Smooth muscle cell (in vitro differentiated cells): ENCODE measurements at regions not wholly inside any gene's neighbourhood (a gene's known extent, or its start where the extent isn't known, plus 50 kb on each side); places are given as distances from the start of the nearest gene placed in this dataset.

Experiments
- DNase-seq: peaks from one replicate; lab custom pipeline; 2025; ENCODE audit not compliant: unreplicated experiment; lab: John Stamatoyannopoulos, UW
- H2AFZ ChIP-seq: fragments of 200-600 bp; sonication (generic); 2 replicates; pipeline ENCODE4 v1.6.0; 2016; ENCODE audit warnings: antibody characterized with exemption, low read depth, mild to moderate bottlenecking
- H3F3A ChIP-seq: fragments of 200-600 bp; sonication (generic); 2 replicates; pipeline ENCODE4 v1.6.0; 2017; ENCODE audit warnings: antibody characterized with exemption, low read depth
- H3K27ac ChIP-seq: fragments of 200-600 bp; sonication (generic); 2 replicates; pipeline ENCODE4 v1.5.1; 2016; ENCODE audit warnings: low read depth, mild to moderate bottlenecking
- H3K27me3 ChIP-seq: fragments of 200-600 bp; sonication (generic); 2 replicates; pipeline ENCODE4 v1.6.1; 2016; ENCODE audit warnings: low read depth, mild to moderate bottlenecking
- H3K36me3 ChIP-seq: fragments of 200-600 bp; sonication (generic); 2 replicates; pipeline ENCODE4 v1.5.1; 2016; ENCODE audit warnings: low read depth
- H3K4me1 ChIP-seq: fragments of 200-600 bp; sonication (generic); 2 replicates; pipeline ENCODE4 v1.5.1; 2016; ENCODE audit warnings: low read depth
- H3K4me2 ChIP-seq: fragments of 200-600 bp; sonication (generic); 2 replicates; pipeline ENCODE4 v1.6.0; 2016; ENCODE audit warnings: mild to moderate bottlenecking
- H3K4me3 ChIP-seq: fragments of 200-600 bp; sonication (generic); 2 replicates; pipeline ENCODE4 v1.5.1; 2016; ENCODE audit warnings: mild to moderate bottlenecking
- H3K79me2 ChIP-seq: fragments of 200-600 bp; sonication (generic); 2 replicates; pipeline ENCODE4 v1.6.0; 2016; ENCODE audit warnings: low read depth, mild to moderate bottlenecking
- H3K9ac ChIP-seq: fragments of 200-600 bp; sonication (generic); 2 replicates; pipeline ENCODE4 v1.6.0; 2016; ENCODE audit warnings: low read depth
- H3K9me3 ChIP-seq: fragments of 200-600 bp; sonication (generic); replicated peaks from 2 replicates; pipeline ENCODE4 v1.5.1; 2016; ENCODE audit warnings: low read depth
- H4K20me1 ChIP-seq: fragments of 200-600 bp; sonication (generic); 2 replicates; pipeline ENCODE4 v1.6.0; 2016; ENCODE audit warnings: low read depth
- WGBS: methylation state at CpG from one replicate; pipeline ENCODE4 v1.1.7; 2016; ENCODE audit warnings: low lambda C conversion rate; 5-methylcytosine and 5-hydroxymethylcytosine counted together
- TF ChIP-seq, protein P1 (sequence below): fragments of 200-600 bp; sonication (generic); IDR thresholded peaks from 2 replicates; pipeline ENCODE4 v1.5.1; 2017; ENCODE audit warnings: borderline replicate concordance, mild to moderate bottlenecking, antibody characterized with exemption; ENCODE audit not compliant: insufficient read depth, poor library complexity, severe bottlenecking

DNA sequence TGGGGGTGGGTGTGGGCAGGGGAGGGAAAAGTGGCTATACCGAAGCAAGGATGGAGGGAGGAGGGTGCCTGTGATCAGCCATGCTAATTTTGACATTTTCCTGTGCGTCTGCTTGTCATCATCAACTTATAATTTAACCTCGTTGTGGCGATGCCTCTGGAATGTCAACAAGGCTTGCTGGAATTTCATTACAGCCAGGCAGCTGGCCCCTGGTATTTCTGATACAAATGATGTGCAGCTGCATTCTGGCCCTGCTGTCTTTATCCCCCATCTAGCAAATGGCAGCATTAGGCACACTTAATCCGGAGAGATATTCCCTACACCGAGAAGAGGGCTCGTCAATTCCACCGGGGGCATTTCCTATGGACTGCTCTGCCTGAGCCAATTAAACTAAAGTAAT lies 278.3 kb upstream of the CCL2 start:
- Histone ChIP-seq H3K27me3 (no peaks in the 10 kb centered on the region), H3K79me2 (no peaks in the 10 kb centered on the region), H3K9me3 (no peaks in the 10 kb centered on the region), H3K4me1 (no peaks in the 10 kb centered on the region), H3F3A (no peaks in the 10 kb centered on the region), H3K4me3 (no peak overlapping the region), H4K20me1 (no peaks in the 10 kb centered on the region), H3K27ac (no peak overlapping the region), H3K4me2 (no peak overlapping the region), H3K9ac (no peak overlapping the region), H2AFZ (no peak overlapping the region), H3K36me3 (no peaks in the 10 kb centered on the region)
- TF ChIP-seq, protein P1, sequence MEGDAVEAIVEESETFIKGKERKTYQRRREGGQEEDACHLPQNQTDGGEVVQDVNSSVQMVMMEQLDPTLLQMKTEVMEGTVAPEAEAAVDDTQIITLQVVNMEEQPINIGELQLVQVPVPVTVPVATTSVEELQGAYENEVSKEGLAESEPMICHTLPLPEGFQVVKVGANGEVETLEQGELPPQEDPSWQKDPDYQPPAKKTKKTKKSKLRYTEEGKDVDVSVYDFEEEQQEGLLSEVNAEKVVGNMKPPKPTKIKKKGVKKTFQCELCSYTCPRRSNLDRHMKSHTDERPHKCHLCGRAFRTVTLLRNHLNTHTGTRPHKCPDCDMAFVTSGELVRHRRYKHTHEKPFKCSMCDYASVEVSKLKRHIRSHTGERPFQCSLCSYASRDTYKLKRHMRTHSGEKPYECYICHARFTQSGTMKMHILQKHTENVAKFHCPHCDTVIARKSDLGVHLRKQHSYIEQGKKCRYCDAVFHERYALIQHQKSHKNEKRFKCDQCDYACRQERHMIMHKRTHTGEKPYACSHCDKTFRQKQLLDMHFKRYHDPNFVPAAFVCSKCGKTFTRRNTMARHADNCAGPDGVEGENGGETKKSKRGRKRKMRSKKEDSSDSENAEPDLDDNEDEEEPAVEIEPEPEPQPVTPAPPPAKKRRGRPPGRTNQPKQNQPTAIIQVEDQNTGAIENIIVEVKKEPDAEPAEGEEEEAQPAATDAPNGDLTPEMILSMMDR = no peak
- DNase-seq = no peak
- WGBS = 24% methylated on average over 8 of the region's 8 CpGs

DNA sequence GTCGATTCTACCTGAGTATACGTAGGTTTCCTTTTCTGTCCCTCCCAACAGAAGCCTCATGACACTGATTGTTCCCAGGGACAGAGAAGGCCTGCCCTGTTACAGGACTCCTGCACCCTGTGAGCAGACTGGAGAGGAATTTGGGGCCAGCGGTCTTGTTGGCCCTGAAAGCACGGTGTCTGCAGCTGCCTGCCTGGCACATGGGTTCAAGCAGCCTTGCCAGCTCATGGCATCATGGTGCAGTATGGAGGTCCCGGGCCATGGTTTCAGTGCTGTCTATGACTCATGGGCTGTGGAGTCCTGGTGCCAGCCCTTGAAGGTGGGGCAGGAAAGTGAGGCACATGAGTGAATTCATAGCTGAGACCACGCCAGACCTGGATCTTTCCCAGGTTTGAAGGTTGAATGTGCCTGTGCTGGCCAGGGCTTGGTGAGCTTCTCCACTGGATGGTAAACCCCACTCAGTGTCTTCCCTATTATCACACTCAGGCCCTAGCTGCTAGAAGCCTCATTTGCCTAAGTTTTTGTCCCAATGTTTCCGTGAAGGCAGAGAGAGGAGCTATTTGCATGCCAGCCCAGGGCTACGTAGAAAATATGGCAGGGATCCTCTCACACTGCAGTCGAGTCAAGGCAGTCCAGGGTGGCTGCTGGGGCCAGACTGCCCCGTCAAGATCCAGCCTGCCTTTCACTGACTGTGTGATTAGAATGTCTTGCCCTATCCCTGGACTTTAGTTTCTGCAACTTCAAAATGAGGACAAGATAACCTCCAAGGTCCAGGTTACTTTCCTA lies 277.2 kb upstream of the CCL2 start:
- H3K9ac ChIP-seq = no peak overlapping the region
- H3K79me2 ChIP-seq = no peaks in the 10 kb centered on the region
- DNase-seq = no peak
- H4K20me1 ChIP-seq = no peaks in the 10 kb centered on the region
- H3K9me3 ChIP-seq = no peaks in the 10 kb centered on the region
- no peak overlapping the region for H3K27ac ChIP-seq
- no peak overlapping the region for H3K4me3 ChIP-seq
- H3K27me3 ChIP-seq = no peaks in the 10 kb centered on the region
- no peaks in the 10 kb centered on the region for H3K4me1 ChIP-seq
- 88% methylated on average over 10 of the region's 10 CpGs for WGBS
- H3F3A ChIP-seq = no peaks in the 10 kb centered on the region
- no peak overlapping the region for H3K4me2 ChIP-seq
- TF ChIP-seq, protein P1 = no peak
- no peak overlapping the region for H2AFZ ChIP-seq
- no peaks in the 10 kb centered on the region for H3K36me3 ChIP-seq

DNA sequence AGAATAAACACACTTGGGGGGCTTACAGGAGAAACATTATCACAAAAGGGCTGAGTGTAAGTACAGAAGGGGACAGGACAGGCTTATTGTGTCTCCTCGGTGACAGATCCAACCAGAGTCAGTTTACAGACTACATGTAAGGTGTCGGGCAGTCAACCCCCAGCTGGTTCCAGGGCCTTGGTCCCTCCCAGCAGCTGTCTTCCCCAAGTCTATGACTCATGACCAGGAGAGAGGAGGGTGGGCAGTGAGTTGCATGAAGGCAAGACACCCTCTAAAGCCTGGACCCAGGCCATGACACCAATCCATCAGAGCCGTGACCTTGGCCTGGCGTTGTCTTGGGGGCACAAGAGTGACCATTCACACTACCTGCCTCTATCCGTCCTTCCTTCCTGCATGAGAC lies 276.2 kb upstream of the CCL2 start:
- Histone ChIP-seq H3K27me3 (no peaks in the 10 kb centered on the region), H3K4me1 (no peaks in the 10 kb centered on the region), H3K27ac (no peak overlapping the region), H3K9ac (no peak overlapping the region), H3K4me3 (no peak overlapping the region), H3K9me3 (no peaks in the 10 kb centered on the region), H4K20me1 (no peaks in the 10 kb centered on the region), H3K4me2 (no peak overlapping the region), H2AFZ (no peak overlapping the region), H3K79me2 (no peaks in the 10 kb centered on the region), H3K36me3 (no peaks in the 10 kb centered on the region), H3F3A (no peaks in the 10 kb centered on the region)
- no peak for DNase-seq
- TF ChIP-seq, protein P1 = no peak
- 84% methylated on average over 5 of the region's 5 CpGs for WGBS

DNA sequence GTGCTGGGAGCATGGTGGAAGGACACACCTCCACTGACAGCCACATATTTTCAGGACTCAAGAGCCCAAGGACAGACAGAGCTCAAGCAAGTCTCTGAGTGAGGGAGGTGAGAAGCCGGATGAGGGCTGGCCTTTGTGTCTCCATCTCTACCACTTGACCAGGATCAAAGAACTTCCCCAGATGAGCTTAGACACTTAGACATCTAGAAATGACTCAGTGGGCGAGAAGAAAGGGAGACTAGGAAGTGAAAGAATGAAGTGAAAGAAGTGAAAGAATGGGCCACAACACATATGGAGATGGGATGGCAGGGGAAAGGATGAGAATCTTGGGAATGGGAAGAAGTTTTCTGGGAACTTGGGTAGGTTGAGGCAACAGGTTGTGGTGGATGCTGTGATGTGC lies 274.9 kb upstream of the CCL2 start:
- Histone ChIP-seq H3K79me2 (no peaks in the 10 kb centered on the region), H3K4me1 (no peaks in the 10 kb centered on the region), H3K9me3 (no peaks in the 10 kb centered on the region), H3K4me2 (no peak overlapping the region), H2AFZ (no peak overlapping the region), H4K20me1 (no peaks in the 10 kb centered on the region), H3K4me3 (no peak overlapping the region), H3K27ac (no peak overlapping the region), H3F3A (no peaks in the 10 kb centered on the region), H3K36me3 (no peaks in the 10 kb centered on the region), H3K9ac (no peak overlapping the region), H3K27me3 (no peaks in the 10 kb centered on the region)
- WGBS = 77% methylated on average over 2 of the region's 2 CpGs
- no peak for DNase-seq
- TF ChIP-seq, protein P1 = no peak
